Heart left ventricle (tissue), 16 donors: ENCODE measurements at regions not wholly inside any gene's neighbourhood (a gene's known extent, or its start where the extent isn't known, plus 50 kb on each side); places are given as distances from the start of the nearest gene placed in this dataset.

Experiments used
- ATAC-seq, 4 donors: fragments of 200-7000 bp; cut with Tn5 transposase; one replicate each; pipeline ENCODE4 v1.9.1; 2020 to 2022; ENCODE audit warnings: moderate library complexity in 4 of 4, mild to moderate bottlenecking in 3 of 4, moderate number of reproducible peaks in 1 of 4
- DNase-seq, 5 donors: peaks; one replicate each; pipeline ENCODE4 v3.0.0-alpha.2; 2020
- H3K27ac ChIP-seq, 12 donors: fragments of 200-600 bp; sonication (generic) in 4 of 12; one replicate each; pipeline versions ENCODE4 v1.5.0 to v1.8.0; 2016 to 2022; ENCODE audit warnings: mild to moderate bottlenecking in 2 of 12
- H3K27me3 ChIP-seq, 9 donors: fragments of 200-600 bp; sonication (generic) in 2 of 9; one replicate each; pipeline versions ENCODE4 v1.5.1 to v1.8.0; 2016 to 2022; ENCODE audit warnings: mild to moderate bottlenecking in 3 of 9
- H3K36me3 ChIP-seq, 9 donors: fragments of 200-600 bp; sonication (generic) in 2 of 9; one replicate each; pipeline versions ENCODE4 v1.5.0 to v1.8.0; 2018 to 2022; ENCODE audit warnings: mild to moderate bottlenecking in 2 of 9
- H3K4me1 ChIP-seq, 12 donors: fragments of 200-600 bp; sonication (generic) in 4 of 12; one replicate each; pipeline versions ENCODE4 v1.5.0 to v1.8.0; 2016 to 2022; ENCODE audit warnings: mild to moderate bottlenecking in 3 of 12
- H3K4me3 ChIP-seq, 12 donors: fragments of 200-600 bp; sonication (generic) in 4 of 12; one replicate each; pipeline versions ENCODE4 v1.5.0 to v1.8.0; 2017 to 2022; ENCODE audit warnings: mild to moderate bottlenecking in 9 of 12, moderate library complexity in 4 of 12
- H3K9me3 ChIP-seq, 12 donors: fragments of 200-600 bp; sonication (generic) in 4 of 12; one replicate each; pipeline versions ENCODE4 v1.5.0 to v1.8.0; 2016 to 2022; ENCODE audit warnings: mild to moderate bottlenecking in 1 of 12
- CTCF ChIP-seq, 12 donors: fragments of 200-600 bp; sonication (generic) in 4 of 12; IDR thresholded peaks; one replicate each; pipeline versions ENCODE4 v1.5.0 to v1.8.0; 2018 to 2022; ENCODE audit warnings: antibody characterized with exemption in 12 of 12, mild to moderate bottlenecking in 5 of 12
- POLR2A ChIP-seq, 2 donors: fragments of 450-650 bp; IDR thresholded peaks; one replicate each; pipeline ENCODE4 v1.6.1; 2017; ENCODE audit warnings: antibody characterized with exemption in 2 of 2, mild to moderate bottlenecking in 2 of 2, moderate library complexity in 2 of 2
- WGBS, 4 donors: extraction: QIAGEN DNeasy Blood & Tissue Kit in 2 of 4; methylation state at CpG; one replicate each; pipeline versions ENCODE4 v1.1.5 to v1.1.7; 2013 to 2018; 5-methylcytosine and 5-hydroxymethylcytosine counted together
- intact Hi-C, 10 donors: fragments of 100-400 bp; cut with DNase I; formaldehyde crosslinking; loops; one replicate each; pipeline versions ENCODE4 v1.11.1 to v1.14.2; 2022
- donor health status: ischemic (EF 13 %, LVEDD 7.1; RV severe dilation, severe dysfunction).
- donor health status: healthy with polysubstance abuse.
- donor health status: DM: no; HTN: yes; CAD: no.
- donor health status: DM: no; HTN: no; CAD: no.
- donor health status: ischemic (EF 25% LVEDD 6.9; RV normal size, moderate dysfunction).
- donor health status: ischemic (EF 25% LVEDD 5.7; RV mildly dilated, moderate dysfunction).
- donor health status: healthy.
- donor health status: DM: yes; HTN: yes; CAD: no.
- donor health status: ischemic (EF 35%, LVEDD 5.7; RV mildly dilated, moderate dysfunction).
- donor health status: nonischemic (EF 11% LVEDD 7.7; RV severe dilation, severe dysfunction).
- donor health status: DM: yes; HTN: yes; CAD: no.
- donor health status: PGD.
- donor health status: ischemic (EF 29% LVEDD 5.4; RV normal size, mild dysfunction).
- donor health status: nonischemic (EF 23%, LVEDD 6.1; RV moderate dilation, normal function).

GRCh38 chr7:92961961-92962360, 125.6 kb upstream of the CDK6 start:
- no peaks in the 10 kb centered on the region for H3K4me1 ChIP-seq
- WGBS, 4 donors: 77 to 91% (median 83%) methylated on average over 2 of the region's 2 CpGs
- H3K36me3 ChIP-seq: no peaks in the 10 kb centered on the region
- DNase-seq: no peak
- TF ChIP-seq CTCF (IDR thresholded peaks at IDR 0.05): no peak
- TF ChIP-seq POLR2A (IDR thresholded peaks at IDR 0.05): no peak
- H3K9me3 ChIP-seq: peaks cover 0 to 7% (median 0%) of the 10 kb centered on the region in 12 donors
- no peak overlapping the region for H3K27ac ChIP-seq
- intact Hi-C loops: no loop called here
- no peaks in the 10 kb centered on the region for H3K27me3 ChIP-seq
- ATAC-seq: no peak
- H3K4me3 ChIP-seq: no peak overlapping the region

- WGBS, 4 donors: 94 to 97% (median 95%) methylated on average over 2 of the region's 2 CpGs
- no peak for DNase-seq
- H3K27ac ChIP-seq: no peak overlapping the region
These were observed 120.2 kb upstream of the CDK6 start for GRCh38 chr7:92956575-92956974.

GRCh38 chr7:92955081-92955480, 118.7 kb upstream of the CDK6 start:
- intact Hi-C loops: no loop called here
- Histone ChIP-seq H3K36me3 (no peaks in the 10 kb centered on the region), H3K4me3 (no peak overlapping the region), H3K27me3 (no peaks in the 10 kb centered on the region), H3K27ac (no peak overlapping the region), H3K9me3 (peaks cover 0 to 14% (median 4%) of the 10 kb centered on the region in 12 donors), H3K4me1 (no peaks in the 10 kb centered on the region)
- ATAC-seq (no peak), DNase-seq (no peak)
- WGBS, 4 donors: 72 to 81% (median 79%) methylated on average over 6 of the region's 6 CpGs
- TF ChIP-seq POLR2A (IDR thresholded peaks at IDR 0.05) (no peak), CTCF (IDR thresholded peaks at IDR 0.05) (no peak)

More at GRCh38 chr7:92956575-92956974, 120.2 kb upstream of the CDK6 start:
- Histone ChIP-seq H3K4me3 (no peak overlapping the region), H3K9me3 (peaks cover 0 to 14% (median 5%) of the 10 kb centered on the region in 12 donors), H3K27me3 (no peaks in the 10 kb centered on the region), H3K36me3 (no peaks in the 10 kb centered on the region), H3K4me1 (no peaks in the 10 kb centered on the region)
- intact Hi-C loops: no loop called here
- no peak for ATAC-seq
- no peak for TF ChIP-seq POLR2A (IDR thresholded peaks at IDR 0.05)
- no peak for TF ChIP-seq CTCF (IDR thresholded peaks at IDR 0.05)

GRCh38 chr7:92953657-92954056, 117.3 kb upstream of the CDK6 start:
- Histone ChIP-seq H3K27me3 (no peaks in the 10 kb centered on the region), H3K4me3 (no peak overlapping the region), H3K9me3 (peaks cover 0 to 14% (median 4%) of the 10 kb centered on the region in 12 donors), H3K36me3 (no peaks in the 10 kb centered on the region), H3K4me1 (no peaks in the 10 kb centered on the region), H3K27ac (no peak overlapping the region)
- ATAC-seq: no peak
- 43 to 65% (median 55%) methylated on average over 2 of the region's 2 CpGs for WGBS, 4 donors
- TF ChIP-seq POLR2A (IDR thresholded peaks at IDR 0.05) (no peak), CTCF (IDR thresholded peaks at IDR 0.05) (no peak)
- no peak for DNase-seq
- intact Hi-C loops: no loop called here
